Smooth muscle cell (in vitro differentiated cells): ENCODE measurements at regions not wholly inside any gene's neighbourhood (a gene's known extent, or its start where the extent isn't known, plus 50 kb on each side); places are given as distances from the start of the nearest gene placed in this dataset.
"Not testable (repeated sequence)": the region's sequence is repeated elsewhere in the genome, so short reads cannot be mapped to it uniquely, and the experiment has no call there.

Experiments
- DNase-seq: peaks from one replicate; lab custom pipeline; 2025; ENCODE audit not compliant: unreplicated experiment; lab: John Stamatoyannopoulos, UW
- H2AFZ ChIP-seq: fragments of 200-600 bp; sonication (generic); 2 replicates; pipeline ENCODE4 v1.6.0; 2016; ENCODE audit warnings: antibody characterized with exemption, low read depth, mild to moderate bottlenecking
- H3F3A ChIP-seq: fragments of 200-600 bp; sonication (generic); 2 replicates; pipeline ENCODE4 v1.6.0; 2017; ENCODE audit warnings: antibody characterized with exemption, low read depth
- H3K27ac ChIP-seq: fragments of 200-600 bp; sonication (generic); 2 replicates; pipeline ENCODE4 v1.5.1; 2016; ENCODE audit warnings: low read depth, mild to moderate bottlenecking
- H3K27me3 ChIP-seq: fragments of 200-600 bp; sonication (generic); 2 replicates; pipeline ENCODE4 v1.6.1; 2016; ENCODE audit warnings: low read depth, mild to moderate bottlenecking
- H3K36me3 ChIP-seq: fragments of 200-600 bp; sonication (generic); 2 replicates; pipeline ENCODE4 v1.5.1; 2016; ENCODE audit warnings: low read depth
- H3K4me1 ChIP-seq: fragments of 200-600 bp; sonication (generic); 2 replicates; pipeline ENCODE4 v1.5.1; 2016; ENCODE audit warnings: low read depth
- H3K4me2 ChIP-seq: fragments of 200-600 bp; sonication (generic); 2 replicates; pipeline ENCODE4 v1.6.0; 2016; ENCODE audit warnings: mild to moderate bottlenecking
- H3K4me3 ChIP-seq: fragments of 200-600 bp; sonication (generic); 2 replicates; pipeline ENCODE4 v1.5.1; 2016; ENCODE audit warnings: mild to moderate bottlenecking
- H3K79me2 ChIP-seq: fragments of 200-600 bp; sonication (generic); 2 replicates; pipeline ENCODE4 v1.6.0; 2016; ENCODE audit warnings: low read depth, mild to moderate bottlenecking
- H3K9ac ChIP-seq: fragments of 200-600 bp; sonication (generic); 2 replicates; pipeline ENCODE4 v1.6.0; 2016; ENCODE audit warnings: low read depth
- H3K9me3 ChIP-seq: fragments of 200-600 bp; sonication (generic); replicated peaks from 2 replicates; pipeline ENCODE4 v1.5.1; 2016; ENCODE audit warnings: low read depth
- H4K20me1 ChIP-seq: fragments of 200-600 bp; sonication (generic); 2 replicates; pipeline ENCODE4 v1.6.0; 2016; ENCODE audit warnings: low read depth
- WGBS: methylation state at CpG from one replicate; pipeline ENCODE4 v1.1.7; 2016; ENCODE audit warnings: low lambda C conversion rate; 5-methylcytosine and 5-hydroxymethylcytosine counted together
- TF ChIP-seq, protein P1 (sequence below): fragments of 200-600 bp; sonication (generic); IDR thresholded peaks from 2 replicates; pipeline ENCODE4 v1.5.1; 2017; ENCODE audit warnings: borderline replicate concordance, mild to moderate bottlenecking, antibody characterized with exemption; ENCODE audit not compliant: insufficient read depth, poor library complexity, severe bottlenecking

- no peak overlapping the region for H3K9ac ChIP-seq
- no peak overlapping the region for H3K4me2 ChIP-seq
- no peaks in the 10 kb centered on the region for H3K27me3 ChIP-seq
- no peaks in the 10 kb centered on the region for H4K20me1 ChIP-seq
- H3K36me3 ChIP-seq = no peaks in the 10 kb centered on the region
- TF ChIP-seq, protein P1, sequence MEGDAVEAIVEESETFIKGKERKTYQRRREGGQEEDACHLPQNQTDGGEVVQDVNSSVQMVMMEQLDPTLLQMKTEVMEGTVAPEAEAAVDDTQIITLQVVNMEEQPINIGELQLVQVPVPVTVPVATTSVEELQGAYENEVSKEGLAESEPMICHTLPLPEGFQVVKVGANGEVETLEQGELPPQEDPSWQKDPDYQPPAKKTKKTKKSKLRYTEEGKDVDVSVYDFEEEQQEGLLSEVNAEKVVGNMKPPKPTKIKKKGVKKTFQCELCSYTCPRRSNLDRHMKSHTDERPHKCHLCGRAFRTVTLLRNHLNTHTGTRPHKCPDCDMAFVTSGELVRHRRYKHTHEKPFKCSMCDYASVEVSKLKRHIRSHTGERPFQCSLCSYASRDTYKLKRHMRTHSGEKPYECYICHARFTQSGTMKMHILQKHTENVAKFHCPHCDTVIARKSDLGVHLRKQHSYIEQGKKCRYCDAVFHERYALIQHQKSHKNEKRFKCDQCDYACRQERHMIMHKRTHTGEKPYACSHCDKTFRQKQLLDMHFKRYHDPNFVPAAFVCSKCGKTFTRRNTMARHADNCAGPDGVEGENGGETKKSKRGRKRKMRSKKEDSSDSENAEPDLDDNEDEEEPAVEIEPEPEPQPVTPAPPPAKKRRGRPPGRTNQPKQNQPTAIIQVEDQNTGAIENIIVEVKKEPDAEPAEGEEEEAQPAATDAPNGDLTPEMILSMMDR = no peak
- no peak overlapping the region for H2AFZ ChIP-seq
- no peaks in the 10 kb centered on the region for H3K79me2 ChIP-seq
- no peak overlapping the region for H3K4me3 ChIP-seq
- H3F3A ChIP-seq = no peaks in the 10 kb centered on the region
- no peak overlapping the region for H3K27ac ChIP-seq
- no peaks in the 10 kb centered on the region for H3K4me1 ChIP-seq
- H3K9me3 ChIP-seq = no peaks in the 10 kb centered on the region
- WGBS = 76% methylated on average over 3 of the region's 3 CpGs
- DNase-seq = no peak
These were observed 125.2 kb downstream of the AREG start for GRCh38 chr4:74570095-74570494.

GRCh38 chr4:74578329-74578728, 133.4 kb downstream of the AREG start:
- Histone ChIP-seq H3F3A (no peaks in the 10 kb centered on the region), H3K27ac (no peak overlapping the region), H3K4me2 (no peak overlapping the region), H3K4me1 (no peaks in the 10 kb centered on the region), H3K27me3 (no peaks in the 10 kb centered on the region), H3K9me3 (no peaks in the 10 kb centered on the region), H2AFZ (no peak overlapping the region), H3K36me3 (no peaks in the 10 kb centered on the region), H3K9ac (no peak overlapping the region), H3K4me3 (no peak overlapping the region), H4K20me1 (no peaks in the 10 kb centered on the region), H3K79me2 (no peaks in the 10 kb centered on the region)
- no peak for DNase-seq
- TF ChIP-seq, protein P1 = no peak

GRCh38 chr4:74578865-74579264, 133.9 kb downstream of the AREG start:
- H3K9ac ChIP-seq, H4K20me1 ChIP-seq, H3K27ac ChIP-seq, H3K9me3 ChIP-seq, H3K27me3 ChIP-seq, H3K4me3 ChIP-seq, H3K4me1 ChIP-seq, DNase-seq, H2AFZ ChIP-seq, H3K4me2 ChIP-seq, H3F3A ChIP-seq, H3K79me2 ChIP-seq, H3K36me3 ChIP-seq: not testable (repeated sequence)
- 89% methylated on average over 19 of the region's 19 CpGs for WGBS

- no peaks in the 10 kb centered on the region for H3K36me3 ChIP-seq
- no peaks in the 10 kb centered on the region for H3K27me3 ChIP-seq
- WGBS = 0% methylated on average over 1 of the region's 1 CpG
- DNase-seq = no peak
- H3K4me2 ChIP-seq = no peak overlapping the region
- H3F3A ChIP-seq = no peaks in the 10 kb centered on the region
- no peaks in the 10 kb centered on the region for H4K20me1 ChIP-seq
- no peak overlapping the region for H3K27ac ChIP-seq
- no peaks in the 10 kb centered on the region for H3K79me2 ChIP-seq
- no peak overlapping the region for H3K9ac ChIP-seq
- H3K4me3 ChIP-seq = no peak overlapping the region
- no peaks in the 10 kb centered on the region for H3K4me1 ChIP-seq
- H2AFZ ChIP-seq = no peak overlapping the region
- no peaks in the 10 kb centered on the region for H3K9me3 ChIP-seq
- TF ChIP-seq, protein P1 = no peak
These were observed 138.3 kb downstream of the AREG start for GRCh38 chr4:74583089-74583700.
